Endothelial cell of umbilical vein (primary cell): ENCODE measurements at regions not wholly inside any gene's neighbourhood (a gene's known extent, or its start where the extent isn't known, plus 50 kb on each side); places are given as distances from the start of the nearest gene placed in this dataset.

Source experiments
- BruUV-seq: library from RNA; stranded (reverse); fragments of 400-500 nt; replicated peaks from 2 replicates; lab custom pipeline; 2021; lab: Mats Ljungman, UMichigan
- CTCF ChIA-PET: fragments of 300-600, 350-600 bp; sonication (Branson Sonifier 250); formaldehyde crosslinking; loops from one replicate; lab custom pipeline; 2021; ENCODE audit warnings: antibody characterized with exemption, inconsistent platforms; lab: Charles Lee
- POLR2A ChIA-PET: fragments of 300-600, 350-600 bp; sonication (Branson Sonifier 250); formaldehyde crosslinking; loops from one replicate; lab custom pipeline; 2021; ENCODE audit warnings: antibody characterized with exemption, inconsistent platforms; lab: Charles Lee
- DNase-seq: peaks from one replicate; pipeline ENCODE4 v3.0.0-alpha.2; 2011; ENCODE audit warnings: low read depth, low spot score
- FAIRE-seq: peaks from 2 replicates; lab custom pipeline; 2011; peaks lifted over from hg19 to GRCh38; lab: Jason Lieb, UNC
- H2AFZ ChIP-seq: 2 replicates; pipeline ENCODE4 v1.6.0; 2012; ENCODE audit warnings: low read depth, low read length, control low read depth, inconsistent platforms
- H3K27ac ChIP-seq: 2 replicates; pipeline ENCODE4 v1.5.1; 2011; ENCODE audit warnings: low read depth, mild to moderate bottlenecking, control low read depth, low read length, moderate library complexity; ENCODE audit not compliant: insufficient read depth
- H3K27me3 ChIP-seq, 2 experiments: 2 replicates each; pipeline versions ENCODE4 v1.6.0 to v1.6.1; 2011; ENCODE audit warnings: low read length in 2 of 2, mixed read lengths in 1 of 2; ENCODE audit not compliant: control insufficient read depth in 2 of 2, insufficient read depth in 2 of 2
- H3K36me3 ChIP-seq, 2 experiments: 2 replicates in 1 of 2; 3 replicates in 1 of 2; pipeline ENCODE4 v1.5.1; 2011; ENCODE audit warnings: low read length in 2 of 2, mild to moderate bottlenecking in 1 of 2, moderate library complexity in 1 of 2; ENCODE audit not compliant: control insufficient read depth in 2 of 2, insufficient read depth in 2 of 2; ENCODE audit errors: extremely low read depth in 1 of 2
- H3K4me1 ChIP-seq: 3 replicates; pipeline ENCODE4 v1.5.1; 2011; ENCODE audit warnings: mild to moderate bottlenecking, low read length; ENCODE audit not compliant: control insufficient read depth, insufficient read depth; ENCODE audit errors: extremely low read depth
- H3K4me2 ChIP-seq: 2 replicates; pipeline ENCODE4 v1.6.1; 2011; ENCODE audit warnings: low read length, control low read depth, mixed read lengths; ENCODE audit not compliant: insufficient read depth
- H3K4me3 ChIP-seq, 3 experiments: fragments of 200-600 bp in 1 of 3; sonication (generic), shearing (Covaris generic) in 1 of 3; replicated peaks in 1 of 3; 2 replicates each; pipeline ENCODE4 v1.5.1; 2011 to 2016; ENCODE audit warnings: control low read depth in 3 of 3, low read length in 3 of 3, mild to moderate bottlenecking in 2 of 3, inconsistent platforms in 1 of 3, low read depth in 1 of 3, moderate library complexity in 1 of 3; ENCODE audit not compliant: insufficient read depth in 1 of 3
- H3K79me2 ChIP-seq: 2 replicates; pipeline ENCODE4 v1.6.0; 2012; ENCODE audit warnings: low read length, inconsistent platforms; ENCODE audit not compliant: control insufficient read depth, insufficient read depth
- H3K9ac ChIP-seq: replicated peaks from 2 replicates; pipeline ENCODE3; 2011; ENCODE audit warnings: low read length, control low read depth; ENCODE audit not compliant: insufficient read depth; ENCODE audit errors: extremely low read depth
- H3K9me1 ChIP-seq: replicated peaks from 3 replicates; pipeline ENCODE4 v1.6.0; 2011; ENCODE audit warnings: mild to moderate bottlenecking, low read length; ENCODE audit not compliant: control insufficient read depth, insufficient read depth; ENCODE audit errors: extremely low read depth
- H3K9me3 ChIP-seq: replicated peaks from 2 replicates; pipeline ENCODE4 v1.5.1; 2012; ENCODE audit warnings: low read length, inconsistent platforms; ENCODE audit not compliant: control insufficient read depth, insufficient read depth
- H4K20me1 ChIP-seq: replicated peaks from 2 replicates; pipeline ENCODE3; 2011; ENCODE audit warnings: mild to moderate bottlenecking, low read length; ENCODE audit not compliant: control insufficient read depth, insufficient read depth; ENCODE audit errors: extremely low read depth
- EZH2 ChIP-seq: IDR thresholded peaks from 2 replicates; pipeline ENCODE4 v1.6.1; 2012; ENCODE audit warnings: borderline replicate concordance, low read depth, mild to moderate bottlenecking, moderate library complexity, low read length, inconsistent platforms; ENCODE audit not compliant: severe bottlenecking
- FOS ChIP-seq: IDR thresholded peaks from 2 replicates; pipeline ENCODE4 v1.6.1; 2011; ENCODE audit warnings: mild to moderate bottlenecking, low read length, moderate library complexity, borderline replicate concordance; ENCODE audit not compliant: insufficient read depth
- GATA2 ChIP-seq: IDR thresholded peaks from 2 replicates; pipeline ENCODE4 v1.7.0; 2011; ENCODE audit warnings: low read depth, mild to moderate bottlenecking, moderate library complexity, mixed read lengths, low read length; ENCODE audit not compliant: insufficient read length, insufficient read depth
- JUN ChIP-seq: IDR thresholded peaks from 2 replicates; pipeline ENCODE4 v1.6.1; 2011; ENCODE audit warnings: borderline replicate concordance, low read depth; ENCODE audit not compliant: insufficient read length, insufficient read depth
- MYC ChIP-seq: IDR thresholded peaks from one replicate; pipeline ENCODE4 v1.6.1; 2011; ENCODE audit warnings: mild to moderate bottlenecking, low read depth, low read length
- POLR2A ChIP-seq: IDR thresholded peaks from 2 replicates; pipeline ENCODE4 v1.6.1; 2012; ENCODE audit warnings: low read depth, mild to moderate bottlenecking, control low read depth, low read length
- POLR2AphosphoS5 ChIP-seq: IDR thresholded peaks from 2 replicates; pipeline ENCODE4 v1.6.1; 2012; ENCODE audit warnings: low read depth, mild to moderate bottlenecking, control low read depth, low read length, moderate library complexity; ENCODE audit not compliant: insufficient read depth
- dilution Hi-C: fragments of 300-500 bp; cut with MboI; formaldehyde crosslinking; loops from one replicate; pipeline ENCODE4 v1.15.0; 2019; ENCODE audit warnings: low sequenced_read_pairs; ENCODE audit not compliant: extremely low pct_ligation_motif_present
- intact Hi-C: fragments of 100-400 bp; cut with micrococcal nuclease; formaldehyde crosslinking; loops from one replicate; pipeline ENCODE4 v1.10.0; 2022
- TF ChIP-seq, protein P1 (sequence below), 2 donors: IDR thresholded peaks; 1 replicate in 1 of 2; 2 replicates in 1 of 2; pipeline ENCODE4 v1.5.1; 2011; ENCODE audit warnings: low read length in 2 of 2, mild to moderate bottlenecking in 2 of 2, moderate library complexity in 2 of 2, control low read depth in 1 of 2, inconsistent platforms in 1 of 2, low read depth in 1 of 2; ENCODE audit not compliant: insufficient read depth in 1 of 2; ENCODE audit errors: extremely low read depth in 1 of 2
- TF ChIP-seq, protein P2 (sequence below): IDR thresholded peaks from 2 replicates; pipeline ENCODE4 v1.6.1; 2011; ENCODE audit not compliant: insufficient read depth, insufficient read length

GRCh38 chr7:91651986-91652385 is 228.5 kb downstream of the MTERF1 start:
- ChIA-PET CTCF (interaction anchor here (1.0 kb wide), 1 partner anchor 364 kb away, joined by 3 read pairs; no protein-coding TSS in a partner anchor), POLR2A (no interaction called here)
- H3K27me3 ChIP-seq, result peaks cover 2 to 6% of the 10 kb centered on the region in 2 experiments
- H3K9me3 ChIP-seq, result no peaks in the 10 kb centered on the region
- H3K9ac ChIP-seq, result no peak overlapping the region
- dilution Hi-C loops, result no loop called here
- TF ChIP-seq EZH2, result no peak
- TF ChIP-seq JUN, result no peak
- TF ChIP-seq POLR2AphosphoS5, result no peak
- TF ChIP-seq, protein P1, sequence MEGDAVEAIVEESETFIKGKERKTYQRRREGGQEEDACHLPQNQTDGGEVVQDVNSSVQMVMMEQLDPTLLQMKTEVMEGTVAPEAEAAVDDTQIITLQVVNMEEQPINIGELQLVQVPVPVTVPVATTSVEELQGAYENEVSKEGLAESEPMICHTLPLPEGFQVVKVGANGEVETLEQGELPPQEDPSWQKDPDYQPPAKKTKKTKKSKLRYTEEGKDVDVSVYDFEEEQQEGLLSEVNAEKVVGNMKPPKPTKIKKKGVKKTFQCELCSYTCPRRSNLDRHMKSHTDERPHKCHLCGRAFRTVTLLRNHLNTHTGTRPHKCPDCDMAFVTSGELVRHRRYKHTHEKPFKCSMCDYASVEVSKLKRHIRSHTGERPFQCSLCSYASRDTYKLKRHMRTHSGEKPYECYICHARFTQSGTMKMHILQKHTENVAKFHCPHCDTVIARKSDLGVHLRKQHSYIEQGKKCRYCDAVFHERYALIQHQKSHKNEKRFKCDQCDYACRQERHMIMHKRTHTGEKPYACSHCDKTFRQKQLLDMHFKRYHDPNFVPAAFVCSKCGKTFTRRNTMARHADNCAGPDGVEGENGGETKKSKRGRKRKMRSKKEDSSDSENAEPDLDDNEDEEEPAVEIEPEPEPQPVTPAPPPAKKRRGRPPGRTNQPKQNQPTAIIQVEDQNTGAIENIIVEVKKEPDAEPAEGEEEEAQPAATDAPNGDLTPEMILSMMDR (IDR thresholded peaks at IDR 0.05; ENCODE audit: extremely low read depth in 1 of 2, insufficient read depth in 1 of 2, low read depth in 1 of 2, low read length in 2 of 2), result no peak
- TF ChIP-seq MYC, result no peak
- H3K4me2 ChIP-seq, result no peak overlapping the region
- BruUV-seq, result no TSS peak
- no peaks in the 10 kb centered on the region for H3K36me3 ChIP-seq
- H4K20me1 ChIP-seq, result no peaks in the 10 kb centered on the region
- FAIRE-seq (no peak), DNase-seq (no peak)
- intact Hi-C loops, result no loop called here
- no peaks in the 10 kb centered on the region for H3K9me1 ChIP-seq
- no peak overlapping the region for H2AFZ ChIP-seq
- no peaks in the 10 kb centered on the region for H3K4me1 ChIP-seq
- H3K27ac ChIP-seq, result no peak overlapping the region
- no peak overlapping the region for H3K4me3 ChIP-seq
- H3K79me2 ChIP-seq, result no peaks in the 10 kb centered on the region

DNA sequence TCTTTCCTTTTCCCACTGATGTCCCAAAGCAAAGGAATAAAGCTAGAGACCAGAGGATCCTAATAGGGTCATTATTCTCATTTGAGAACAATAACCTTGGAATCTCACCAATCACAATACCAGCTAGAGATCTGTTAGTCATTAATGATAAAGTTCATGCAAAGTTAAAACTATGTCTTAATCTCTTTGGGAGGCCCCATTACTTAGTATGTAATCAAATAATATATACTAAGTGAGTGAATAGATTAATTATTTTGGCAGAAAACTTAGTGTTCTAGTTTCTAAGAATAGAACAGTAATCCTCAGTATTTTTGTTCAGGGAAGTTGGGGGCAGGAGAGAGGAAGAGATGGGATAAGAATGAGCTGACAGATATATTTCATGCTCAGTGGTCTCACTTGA is 227.2 kb downstream of the MTERF1 start:
- dilution Hi-C loops (no loop called here), intact Hi-C loops (no loop called here)
- Histone ChIP-seq H3K9me1 (no peaks in the 10 kb centered on the region), H3K79me2 (no peaks in the 10 kb centered on the region), H3K4me2 (no peak overlapping the region), H3K4me1 (no peaks in the 10 kb centered on the region), H2AFZ (no peak overlapping the region), H3K9me3 (no peaks in the 10 kb centered on the region), H3K36me3 (no peaks in the 10 kb centered on the region), H3K27me3 (peaks cover 2 to 6% of the 10 kb centered on the region in 2 experiments), H3K9ac (no peak overlapping the region), H3K27ac (no peak overlapping the region), H4K20me1 (no peaks in the 10 kb centered on the region), H3K4me3 (no peak overlapping the region)
- CTCF ChIA-PET, result no interaction called here
- FAIRE-seq (no peak), DNase-seq (no peak)
- POLR2A ChIA-PET, result no interaction called here
- TF ChIP-seq JUN (no peak), POLR2AphosphoS5 (no peak), FOS (no peak), POLR2A (no peak), EZH2 (no peak), MYC (no peak), GATA2 (no peak)
- TF ChIP-seq, protein P2, sequence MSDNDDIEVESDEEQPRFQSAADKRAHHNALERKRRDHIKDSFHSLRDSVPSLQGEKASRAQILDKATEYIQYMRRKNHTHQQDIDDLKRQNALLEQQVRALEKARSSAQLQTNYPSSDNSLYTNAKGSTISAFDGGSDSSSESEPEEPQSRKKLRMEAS, result no peak
- TF ChIP-seq, protein P1 (IDR thresholded peaks at IDR 0.05; ENCODE audit: extremely low read depth in 1 of 2, insufficient read depth in 1 of 2, low read depth in 1 of 2, low read length in 2 of 2), result no peak
- no TSS peak for BruUV-seq
